ENCODE measurements at regions not wholly inside any gene's neighbourhood (a gene's known extent, or its start where the extent isn't known, plus 50 kb on each side); places are given as distances from the start of the nearest gene placed in this dataset.

- Mint-ChIP-seq H3K27me3 (no peaks in the 10 kb centered on the region), H3K4me3 (no peak overlapping the region), H3K27ac (no peak overlapping the region), H3K36me3 (no peaks in the 10 kb centered on the region), H3K9me3 (no peaks in the 10 kb centered on the region), H3K4me1 (ENCODE audit: unreplicated experiment) (no peaks in the 10 kb centered on the region)
- no peak for TF ChIP-seq CTCF (conservative IDR thresholded peaks at IDR 0.05)
- DNase-seq (ENCODE audit: extremely low spot score, unreplicated experiment), result no peak
Measured at GRCh38 chr1:188244681-188245080, 1415.9 kb downstream of the PLA2G4A start.

GRCh38 chr1:188247255-188247654 is 1418.5 kb downstream of the PLA2G4A start:
- H3K27ac Mint-ChIP-seq, result no peak overlapping the region
- H3K4me1 Mint-ChIP-seq (ENCODE audit: unreplicated experiment), result no peaks in the 10 kb centered on the region
- H3K27me3 Mint-ChIP-seq, result no peaks in the 10 kb centered on the region

GRCh38 chr1:188249811-188250210 is 1421.1 kb downstream of the PLA2G4A start:
- no peak for DNase-seq (ENCODE audit: extremely low spot score, unreplicated experiment)
- H3K27ac Mint-ChIP-seq, result no peak overlapping the region
- H3K36me3 Mint-ChIP-seq, result no peaks in the 10 kb centered on the region
- TF ChIP-seq CTCF (conservative IDR thresholded peaks at IDR 0.05), result no peak
- no peaks in the 10 kb centered on the region for H3K4me1 Mint-ChIP-seq (ENCODE audit: unreplicated experiment)
- H3K27me3 Mint-ChIP-seq, result no peaks in the 10 kb centered on the region
- H3K4me3 Mint-ChIP-seq, result no peak overlapping the region
- H3K9me3 Mint-ChIP-seq, result no peaks in the 10 kb centered on the region

More at GRCh38 chr1:188247255-188247654, 1418.5 kb downstream of the PLA2G4A start:
- Mint-ChIP-seq H3K4me3 (no peak overlapping the region), H3K9me3 (no peaks in the 10 kb centered on the region), H3K36me3 (no peaks in the 10 kb centered on the region)
- no peak for TF ChIP-seq CTCF (conservative IDR thresholded peaks at IDR 0.05)
- DNase-seq (ENCODE audit: extremely low spot score, unreplicated experiment), result no peak

- Mint-ChIP-seq H3K36me3 (no peaks in the 10 kb centered on the region), H3K4me3 (no peak overlapping the region), H3K4me1 (ENCODE audit: unreplicated experiment) (no peaks in the 10 kb centered on the region), H3K27ac (no peak overlapping the region), H3K9me3 (no peaks in the 10 kb centered on the region), H3K27me3 (no peaks in the 10 kb centered on the region)
- TF ChIP-seq CTCF (conservative IDR thresholded peaks at IDR 0.05), result no peak
- no peak for DNase-seq (ENCODE audit: extremely low spot score, unreplicated experiment)
Measured at GRCh38 chr1:188251036-188251435, 1422.3 kb downstream of the PLA2G4A start.

GRCh38 chr1:188261849-188262248 is 1433.1 kb downstream of the PLA2G4A start:
- no peak overlapping the region for H3K27ac Mint-ChIP-seq
- H3K36me3 Mint-ChIP-seq, result no peaks in the 10 kb centered on the region
- H3K9me3 Mint-ChIP-seq, result peaks cover 12% of the 10 kb centered on the region
- H3K4me3 Mint-ChIP-seq, result no peak overlapping the region
- no peaks in the 10 kb centered on the region for H3K27me3 Mint-ChIP-seq
- no peak for TF ChIP-seq CTCF (conservative IDR thresholded peaks at IDR 0.05)
- no peaks in the 10 kb centered on the region for H3K4me1 Mint-ChIP-seq (ENCODE audit: unreplicated experiment)
- DNase-seq (ENCODE audit: extremely low spot score, unreplicated experiment), result no peak

GRCh38 chr1:188269956-188270355 is 1441.2 kb downstream of the PLA2G4A start:
- Mint-ChIP-seq H3K4me3 (no peak overlapping the region), H3K9me3 (no peaks in the 10 kb centered on the region), H3K27me3 (no peaks in the 10 kb centered on the region), H3K36me3 (no peaks in the 10 kb centered on the region), H3K4me1 (ENCODE audit: unreplicated experiment) (no peaks in the 10 kb centered on the region), H3K27ac (no peak overlapping the region)
- TF ChIP-seq CTCF (conservative IDR thresholded peaks at IDR 0.05), result no peak
- DNase-seq (ENCODE audit: extremely low spot score, unreplicated experiment), result no peak

All from type B pancreatic cell (in vitro differentiated cells).